HG03575 (cell line): ENCODE measurements at regions not wholly inside any gene's neighbourhood (a gene's known extent, or its start where the extent isn't known, plus 50 kb on each side); places are given as distances from the start of the nearest gene placed in this dataset.

Experiments
- ATAC-seq: cut with Tn5 transposase; IDR thresholded peaks from one replicate; pipeline ENCODE4 v1.9.1; 2021; ENCODE audit not compliant: unreplicated experiment, insufficient number of reproducible peaks, low FRiP score; ENCODE audit errors: extremely low read depth

GRCh38 chr14:38505221-38505972, 249.5 kb upstream of the CLEC14A start:
- no peak for ATAC-seq

DNA sequence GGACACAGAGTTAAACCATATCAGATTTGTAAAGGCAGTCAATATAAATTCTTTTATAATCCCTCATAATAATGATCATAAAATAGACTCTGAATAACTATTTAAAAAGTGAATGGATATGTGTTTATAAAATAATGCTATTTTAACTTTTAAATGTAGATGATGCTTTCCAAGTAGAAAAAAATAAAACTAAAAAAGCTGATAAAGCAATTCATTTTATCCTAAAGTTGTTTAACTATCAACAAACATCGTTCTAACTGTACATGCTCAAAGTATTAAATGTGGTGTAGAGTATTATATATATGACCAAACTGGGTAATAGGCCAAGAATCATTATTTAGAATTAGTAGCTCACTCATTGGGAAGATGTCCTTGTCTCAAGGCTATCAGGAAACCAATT, 248.3 kb upstream of the CLEC14A start:
- no peak for ATAC-seq

- no peak for ATAC-seq
These were observed 246.3 kb upstream of the CLEC14A start for GRCh38 chr14:38502239-38502638.

GRCh38 chr14:38500125-38500524, 244.2 kb upstream of the CLEC14A start:
- no peak for ATAC-seq

- no peak for ATAC-seq
These were observed 240.2 kb upstream of the CLEC14A start for GRCh38 chr14:38496092-38496491.

DNA sequence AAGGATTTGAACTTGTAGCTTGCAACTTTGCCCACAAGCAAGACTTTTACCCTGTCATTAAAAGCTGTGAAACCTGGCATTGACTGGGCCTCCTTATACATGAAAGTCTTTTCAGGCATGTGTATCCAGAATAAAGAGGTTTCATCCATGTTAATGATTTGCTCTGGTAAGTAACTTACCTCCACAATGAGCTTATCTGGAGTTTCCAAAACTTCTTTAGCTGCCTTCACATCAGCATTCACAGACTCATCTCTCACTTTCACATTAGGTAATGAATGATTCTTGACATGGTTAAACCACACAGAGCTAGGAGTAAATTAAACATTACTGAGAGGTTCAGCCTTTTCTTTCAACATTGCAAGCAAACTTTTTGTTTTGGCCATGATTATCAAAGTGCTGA, 234.4 kb upstream of the CLEC14A start:
- ATAC-seq: no peak

DNA sequence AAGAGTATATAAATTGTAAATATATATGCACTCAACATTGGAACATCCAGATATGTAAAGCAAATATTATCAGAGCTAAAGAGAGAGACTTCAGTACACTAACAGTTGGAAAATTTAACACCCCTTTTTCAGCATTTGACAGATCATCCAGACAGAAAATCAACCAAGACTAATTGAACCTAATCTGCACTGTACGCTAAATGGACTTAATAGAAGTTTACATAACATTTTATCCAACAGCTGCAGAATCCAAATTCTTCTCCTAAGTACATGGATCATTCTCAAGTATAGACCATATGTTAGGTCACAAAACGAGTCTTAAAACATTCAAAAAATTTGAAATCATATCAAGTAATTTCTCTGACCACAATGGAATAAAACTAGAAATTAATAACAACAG, 229.1 kb upstream of the CLEC14A start:
- ATAC-seq: no peak

GRCh38 chr14:38481952-38482678, 226.2 kb upstream of the CLEC14A start:
- ATAC-seq: no peak

DNA sequence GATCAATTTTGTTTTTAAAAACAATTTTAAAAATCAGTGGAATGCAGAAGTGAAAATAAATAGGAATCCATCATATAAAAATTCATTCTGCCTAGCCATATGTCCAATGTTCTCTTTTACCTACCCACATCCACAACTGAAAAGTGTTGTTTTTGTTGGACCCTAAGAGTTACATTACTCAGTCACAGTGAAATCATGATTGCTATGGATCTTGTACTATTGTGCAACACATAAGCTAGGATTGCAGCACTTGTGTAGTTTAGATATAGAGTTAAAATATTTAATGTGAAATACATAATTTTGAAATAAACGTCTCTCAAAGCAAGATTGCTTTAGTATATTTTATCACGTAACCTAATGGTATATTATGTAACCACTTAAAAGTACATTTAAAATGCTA, 213.3 kb upstream of the CLEC14A start:
- no peak for ATAC-seq

- no peak for ATAC-seq
These were observed 186.3 kb upstream of the CLEC14A start for GRCh38 chr14:38442208-38442607.

- no peak for ATAC-seq
These were observed 176.3 kb upstream of the CLEC14A start for GRCh38 chr14:38432186-38432585.

DNA sequence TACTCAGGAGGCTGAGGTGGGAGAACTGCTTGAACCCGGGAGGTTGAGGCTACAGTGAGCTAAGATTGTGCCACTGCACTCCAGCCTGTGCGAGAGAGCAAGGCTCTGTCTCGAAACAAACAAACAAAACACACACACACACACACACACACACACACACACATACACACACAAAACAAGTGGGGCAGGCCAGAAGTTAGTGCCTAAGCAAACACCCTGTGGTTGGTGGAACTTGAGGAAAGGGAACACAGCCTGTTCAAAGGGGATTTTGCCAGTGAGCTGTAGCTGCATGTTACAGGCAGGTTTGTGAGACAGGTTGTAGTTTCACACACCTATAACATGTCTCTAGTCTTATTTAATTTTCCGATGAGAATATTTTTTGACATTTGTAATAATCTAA, 175.3 kb upstream of the CLEC14A start:
- ATAC-seq: no peak

- ATAC-seq: no peak
These were observed 174.6 kb upstream of the CLEC14A start for GRCh38 chr14:38430522-38430921.

DNA sequence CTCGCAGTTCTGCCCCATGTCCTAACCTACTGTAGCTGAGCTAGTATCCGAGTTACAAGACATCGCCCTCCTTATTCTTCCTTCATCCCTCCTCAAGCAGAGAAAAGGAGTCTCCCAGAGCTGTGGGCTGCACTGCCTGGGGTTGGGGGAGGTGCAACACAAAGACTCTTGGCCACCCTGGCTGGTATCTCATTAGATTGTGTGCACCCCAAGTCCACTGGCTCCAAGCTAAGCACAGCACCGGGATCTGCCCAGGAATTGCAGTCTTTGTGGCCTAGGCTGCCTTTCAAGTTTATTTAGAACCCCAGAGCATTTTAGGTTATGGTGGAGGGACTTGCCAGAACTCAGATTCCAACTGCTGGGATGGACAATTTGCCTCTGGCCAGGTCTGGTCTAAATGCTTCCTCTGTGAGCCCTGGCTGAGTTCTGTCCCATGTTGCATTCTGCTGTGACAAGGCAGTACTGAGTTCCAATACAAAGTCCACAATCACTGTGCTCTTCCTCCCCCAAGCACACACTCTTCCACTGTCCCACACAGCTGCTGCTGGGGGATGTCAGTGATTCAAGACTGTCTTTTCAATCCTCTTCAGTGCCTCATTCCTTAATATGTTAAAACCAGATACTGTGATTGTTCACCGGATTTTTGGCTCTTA, 169.6 kb upstream of the CLEC14A start:
- ATAC-seq: no peak

GRCh38 chr14:38420048-38420447, 164.2 kb upstream of the CLEC14A start:
- ATAC-seq: no peak

DNA sequence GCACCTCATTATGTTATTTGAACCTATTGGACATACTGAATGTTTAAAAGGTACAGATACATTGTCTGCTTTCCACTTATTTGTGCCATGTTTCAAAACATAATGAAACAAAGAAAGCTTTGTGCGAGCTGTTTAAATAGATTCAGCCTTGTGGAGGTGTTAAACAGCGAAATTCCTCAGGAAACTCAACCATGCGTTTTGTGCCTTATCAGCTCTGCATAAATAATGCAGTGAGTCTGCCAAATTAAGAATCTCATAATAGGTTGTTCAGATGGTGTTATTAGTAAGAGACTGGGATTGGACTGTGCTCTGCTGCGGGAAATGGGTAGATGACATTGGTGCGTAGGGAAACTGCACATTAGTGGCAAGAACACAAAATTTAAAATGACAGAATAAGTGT, 163.7 kb upstream of the CLEC14A start:
- ATAC-seq: no peak

- no peak for ATAC-seq
These were observed 156.8 kb upstream of the CLEC14A start for GRCh38 chr14:38412654-38413053.

- no peak for ATAC-seq
These were observed 154.5 kb upstream of the CLEC14A start for GRCh38 chr14:38410442-38410841.

DNA sequence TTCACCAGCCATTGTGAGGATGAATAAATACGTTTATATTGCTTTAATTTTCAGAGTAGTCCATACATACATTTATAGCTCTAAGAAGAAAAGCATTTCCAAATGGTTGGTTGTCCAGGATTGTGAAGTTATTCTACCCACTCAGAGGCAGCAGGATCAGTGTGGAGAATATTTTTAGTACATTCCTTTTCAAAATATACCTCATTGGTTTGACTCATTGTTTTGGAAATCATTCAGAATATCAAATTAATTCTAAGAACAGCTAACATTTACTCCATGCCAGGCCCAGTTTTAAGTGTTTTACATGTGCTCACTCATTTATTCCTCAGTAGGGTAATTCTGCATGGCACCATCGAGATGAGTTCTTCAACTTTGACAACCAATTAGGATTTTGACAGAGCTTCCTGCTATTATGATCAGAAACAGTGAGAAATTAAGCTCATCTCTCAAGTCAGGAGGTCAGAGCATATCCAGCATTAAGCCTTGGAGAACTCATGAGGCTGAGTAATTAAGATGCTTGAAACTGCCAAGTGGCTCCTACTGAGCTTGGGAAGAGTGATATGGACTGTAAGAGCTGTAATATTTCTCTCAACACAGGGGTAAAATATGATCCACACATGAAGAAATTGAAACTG, 153.3 kb upstream of the CLEC14A start:
- no peak for ATAC-seq
